NT2/D1 (cell line): ENCODE measurements at regions not wholly inside any gene's neighbourhood (a gene's known extent, or its start where the extent isn't known, plus 50 kb on each side); places are given as distances from the start of the nearest gene placed in this dataset.

Experiments used
- YY1 ChIP-seq: IDR thresholded peaks from 2 replicates; pipeline ENCODE4 v1.6.1; 2011; ENCODE audit not compliant: insufficient read length, insufficient read depth
- ZNF274 ChIP-seq: IDR thresholded peaks from 2 replicates; pipeline ENCODE4 v1.6.1; 2011; ENCODE audit warnings: mild to moderate bottlenecking, low read depth, low read length

- no peak for TF ChIP-seq YY1
- no peak for TF ChIP-seq ZNF274
Observed at GRCh38 chr18:75959150-75959549, 531.6 kb upstream of the SMIM21 start.
